Tibial nerve (tissue), 4 donors: ENCODE measurements at regions not wholly inside any gene's neighbourhood (a gene's known extent, or its start where the extent isn't known, plus 50 kb on each side); places are given as distances from the start of the nearest gene placed in this dataset.
"Not testable (repeated sequence)": the region's sequence is repeated elsewhere in the genome, so short reads cannot be mapped to it uniquely, and the experiment has no call there.

ENCODE experiments used
- DNase-seq, 2 donors: peaks; one replicate each; pipeline ENCODE4 v3.0.0-alpha.2; 2019; ENCODE audit warnings: low spot score in 2 of 2
- H3K27ac ChIP-seq, 4 donors: fragments of 200-600 bp; sonication (generic) in 3 of 4; one replicate each; pipeline ENCODE4 v1.5.1; 2017 to 2019; ENCODE audit warnings: mild to moderate bottlenecking in 1 of 4
- H3K27me3 ChIP-seq, 2 donors: fragments of 200-600 bp; sonication (generic) in 1 of 2; one replicate each; pipeline versions ENCODE4 v1.5.1 to v1.6.0; 2017 to 2019
- H3K36me3 ChIP-seq, 3 donors: fragments of 200-600 bp; sonication (generic); one replicate each; pipeline ENCODE4 v1.5.1; 2018 to 2019
- H3K4me1 ChIP-seq, 4 donors: fragments of 200-600 bp; sonication (generic) in 3 of 4; one replicate each; pipeline ENCODE4 v1.5.1; 2017 to 2019
- H3K4me3 ChIP-seq, 4 donors: fragments of 200-600 bp; sonication (generic) in 3 of 4; one replicate each; pipeline ENCODE4 v1.5.1; 2017 to 2019; ENCODE audit warnings: mild to moderate bottlenecking in 1 of 4, moderate library complexity in 1 of 4
- H3K9me3 ChIP-seq, 4 donors: fragments of 200-600 bp; sonication (generic) in 3 of 4; one replicate each; pipeline ENCODE4 v1.5.1; 2017 to 2019
- CTCF ChIP-seq, 5 experiments: fragments of 200-600 bp in 3 of 5; fragments of 450-650 bp in 2 of 5; sonication (generic) in 3 of 5; IDR thresholded peaks; one replicate each; pipeline ENCODE4 v1.5.1; 2016 to 2019; ENCODE audit warnings: antibody characterized with exemption in 5 of 5, mild to moderate bottlenecking in 3 of 5, moderate library complexity in 2 of 5
- EP300 ChIP-seq, 2 donors: sonication (generic); formaldehyde crosslinking; IDR thresholded peaks; one replicate each; pipeline ENCODE4 v1.6.1; 2017; ENCODE audit warnings: antibody characterized with exemption in 2 of 2, mild to moderate bottlenecking in 1 of 2
- POLR2A ChIP-seq, 2 donors: fragments of 450-650 bp; IDR thresholded peaks; one replicate each; pipeline ENCODE4 v1.6.1; 2017; ENCODE audit warnings: antibody characterized with exemption in 2 of 2, mild to moderate bottlenecking in 2 of 2, moderate library complexity in 2 of 2
- WGBS, 2 donors: methylation state at CpG; one replicate each; pipeline ENCODE4 v1.1.5; 2018; 5-methylcytosine and 5-hydroxymethylcytosine counted together

GRCh38 chr17:37820313-37820994 lies 75.6 kb upstream of the HNF1B start:
- TF ChIP-seq POLR2A (IDR thresholded peaks at IDR 0.05), result no peak
- no peak for TF ChIP-seq EP300 (IDR thresholded peaks at IDR 0.05)
- no peak for TF ChIP-seq CTCF (IDR thresholded peaks at IDR 0.05)
- no peaks in the 10 kb centered on the region for H3K36me3 ChIP-seq
- H3K4me3 ChIP-seq, result no peak overlapping the region
- H3K27me3 ChIP-seq, result no peaks in the 10 kb centered on the region
- no peaks in the 10 kb centered on the region for H3K4me1 ChIP-seq
- 42 to 57% methylated on average over 4 of the region's 4 CpGs for WGBS, 2 donors
- H3K9me3 ChIP-seq, result no peaks in the 10 kb centered on the region
- no peak for DNase-seq
- no peak overlapping the region for H3K27ac ChIP-seq

GRCh38 chr17:37818689-37819088 lies 73.8 kb upstream of the HNF1B start:
- no peaks in the 10 kb centered on the region for H3K9me3 ChIP-seq
- TF ChIP-seq CTCF (IDR thresholded peaks at IDR 0.05) (no peak), EP300 (IDR thresholded peaks at IDR 0.05) (no peak), POLR2A (IDR thresholded peaks at IDR 0.05) (no peak)
- no peak overlapping the region for H3K27ac ChIP-seq
- no peak overlapping the region for H3K4me3 ChIP-seq
- no peaks in the 10 kb centered on the region for H3K4me1 ChIP-seq
- DNase-seq, result no peak
- H3K36me3 ChIP-seq, result no peaks in the 10 kb centered on the region
- WGBS, 2 donors, result 47 to 70% methylated on average over 3 of the region's 3 CpGs
- no peaks in the 10 kb centered on the region for H3K27me3 ChIP-seq

- Histone ChIP-seq H3K36me3 (no peaks in the 10 kb centered on the region), H3K9me3 (no peaks in the 10 kb centered on the region), H3K27me3 (no peaks in the 10 kb centered on the region), H3K27ac (no peak overlapping the region), H3K4me3 (no peak overlapping the region), H3K4me1 (no peaks in the 10 kb centered on the region)
- 38 to 43% methylated on average over 2 of the region's 2 CpGs for WGBS, 2 donors
- TF ChIP-seq POLR2A (IDR thresholded peaks at IDR 0.05) (no peak), EP300 (IDR thresholded peaks at IDR 0.05) (no peak), CTCF (IDR thresholded peaks at IDR 0.05) (no peak)
- no peak for DNase-seq
These were observed 72.1 kb upstream of the HNF1B start for GRCh38 chr17:37816950-37817349.

GRCh38 chr17:37815536-37815935 lies 70.7 kb upstream of the HNF1B start:
- no peak overlapping the region for H3K27ac ChIP-seq
- no peak overlapping the region for H3K4me3 ChIP-seq
- 52 to 58% methylated on average over 4 of the region's 4 CpGs for WGBS, 2 donors
- no peak for DNase-seq
- TF ChIP-seq POLR2A (IDR thresholded peaks at IDR 0.05) (no peak), EP300 (IDR thresholded peaks at IDR 0.05) (no peak), CTCF (IDR thresholded peaks at IDR 0.05) (no peak)
- H3K9me3 ChIP-seq, result no peaks in the 10 kb centered on the region
- H3K4me1 ChIP-seq, result no peaks in the 10 kb centered on the region
- H3K36me3 ChIP-seq, result no peaks in the 10 kb centered on the region
- no peaks in the 10 kb centered on the region for H3K27me3 ChIP-seq

- H3K27me3 ChIP-seq, result no peaks in the 10 kb centered on the region
- no peak overlapping the region for H3K4me3 ChIP-seq
- TF ChIP-seq POLR2A (IDR thresholded peaks at IDR 0.05) (no peak), EP300 (IDR thresholded peaks at IDR 0.05) (no peak), CTCF (IDR thresholded peaks at IDR 0.05) (no peak)
- H3K4me1 ChIP-seq, result no peaks in the 10 kb centered on the region
- 51 to 58% methylated on average over 4 of the region's 4 CpGs for WGBS, 2 donors
- no peaks in the 10 kb centered on the region for H3K36me3 ChIP-seq
- no peak for DNase-seq
- no peak overlapping the region for H3K27ac ChIP-seq
- no peaks in the 10 kb centered on the region for H3K9me3 ChIP-seq
These were observed 68.9 kb upstream of the HNF1B start for GRCh38 chr17:37813751-37814150.

GRCh38 chr17:37808846-37809245 lies 64.0 kb upstream of the HNF1B start:
- H3K27me3 ChIP-seq, H3K4me3 ChIP-seq, H3K27ac ChIP-seq, H3K36me3 ChIP-seq, H3K4me1 ChIP-seq, DNase-seq: not testable (repeated sequence)
- WGBS, 2 donors, result 88 to 93% methylated on average over 7 of the region's 7 CpGs
- peaks cover 0 to 11% (median 0%) of the 10 kb centered on the region in 4 donors for H3K9me3 ChIP-seq
